GM23338 (cell line): ENCODE measurements at regions not wholly inside any gene's neighbourhood (a gene's known extent, or its start where the extent isn't known, plus 50 kb on each side); places are given as distances from the start of the nearest gene placed in this dataset.

Source experiments
- CREB1 ChIP-seq: fragments of 250-450 bp; sonication (Bioruptor Pico); IDR thresholded peaks from 2 replicates; pipeline ENCODE4 v1.5.0; 2020; ENCODE audit warnings: low read depth, mild to moderate bottlenecking, moderate library complexity
- CTCF ChIP-seq, 2 experiments: fragments of 200-600 bp in 1 of 2; sonication (generic) in 1 of 2; conservative IDR thresholded peaks; 2 replicates each; pipeline versions ENCODE4 v1.5.1 to v1.6.1; 2016 to 2017; ENCODE audit warnings: antibody characterized with exemption in 2 of 2, low read depth in 2 of 2, mild to moderate bottlenecking in 2 of 2, moderate library complexity in 1 of 2
- POLR2AphosphoS5 ChIP-seq: IDR thresholded peaks from 2 replicates; pipeline ENCODE4 v1.6.1; 2016; ENCODE audit warnings: antibody characterized with exemption, low read depth

GRCh38 chr6:168953461-168953860, 300.2 kb downstream of the THBS2 start:
- no peak for TF ChIP-seq POLR2AphosphoS5
- TF ChIP-seq CTCF (conservative IDR thresholded peaks at IDR 0.05; ENCODE audit: low read depth in 2 of 2), result no peak
- no peak for TF ChIP-seq CREB1 (CRISPR knock-in tag)
